ENCODE measurements at regions not wholly inside any gene's neighbourhood (a gene's known extent, or its start where the extent isn't known, plus 50 kb on each side); places are given as distances from the start of the nearest gene placed in this dataset.
A peak's percentile ranks its signal among the peaks of the same experiment; 100 is the strongest.

GRCh38 chr5:6228257-6229250, 149.8 kb downstream of the MED10 start:
- no peak for DNase-seq

GRCh38 chr5:6225121-6225607, 153.2 kb downstream of the MED10 start:
- DNase-seq, result no peak

GRCh38 chr5:6224406-6224805, 153.9 kb downstream of the MED10 start:
- DNase-seq, result no peak

- no peak for DNase-seq
These were observed 155.4 kb downstream of the MED10 start for GRCh38 chr5:6222899-6223298.

GRCh38 chr5:6222121-6222520, 156.2 kb downstream of the MED10 start:
- DNase-seq, result no peak

- no peak for DNase-seq
These were observed 157.2 kb downstream of the MED10 start for GRCh38 chr5:6221141-6221626.

- no peak for DNase-seq
These were observed 157.8 kb downstream of the MED10 start for GRCh38 chr5:6220346-6221088.

- DNase-seq, result no peak
These were observed 159.8 kb downstream of the MED10 start for GRCh38 chr5:6218517-6218916.

GRCh38 chr5:6218116-6218515, 160.2 kb downstream of the MED10 start:
- DNase-seq, result no peak

GRCh38 chr5:6216471-6217075, 161.8 kb downstream of the MED10 start:
- no peak for DNase-seq

- no peak for DNase-seq
These were observed 162.5 kb downstream of the MED10 start for GRCh38 chr5:6215891-6216290.

- no peak for DNase-seq
These were observed 166.1 kb downstream of the MED10 start for GRCh38 chr5:6212244-6212643.

- no peak for DNase-seq
These were observed 171.8 kb downstream of the MED10 start for GRCh38 chr5:6206501-6206900.

- no peak for DNase-seq
These were observed 175.4 kb downstream of the MED10 start for GRCh38 chr5:6202968-6203365.

- peak; percentile 10 to 26 for DNase-seq
These were observed 176.0 kb downstream of the MED10 start for GRCh38 chr5:6202149-6202967.

- no peak for DNase-seq
These were observed 176.7 kb downstream of the MED10 start for GRCh38 chr5:6201631-6202030.

GRCh38 chr5:6198531-6198930, 179.8 kb downstream of the MED10 start:
- no peak for DNase-seq

GRCh38 chr5:6197427-6197826, 180.9 kb downstream of the MED10 start:
- DNase-seq, result no peak

- DNase-seq, result no peak
These were observed 182.5 kb downstream of the MED10 start for GRCh38 chr5:6195711-6196358.

- DNase-seq, result no peak
These were observed 183.3 kb downstream of the MED10 start for GRCh38 chr5:6194906-6195612.

- no peak for DNase-seq
These were observed 184.0 kb downstream of the MED10 start for GRCh38 chr5:6194261-6194875.
